A673 (cell line): ENCODE measurements at regions not wholly inside any gene's neighbourhood (a gene's known extent, or its start where the extent isn't known, plus 50 kb on each side); places are given as distances from the start of the nearest gene placed in this dataset.

Experiments
- BruUV-seq: library from RNA; stranded (reverse); fragments of 400-500 nt; replicated peaks from 2 replicates; lab custom pipeline; 2021; lab: Mats Ljungman, UMichigan
- CTCF ChIA-PET: fragments of 300-600 bp; sonication (Branson Sonifier 250); formaldehyde crosslinking; loops from one replicate; lab custom pipeline; 2022; ENCODE audit warnings: antibody characterized with exemption; lab: Charles Lee
- POLR2A ChIA-PET: fragments of 300-600 bp; sonication (Branson Sonifier 250); formaldehyde crosslinking; loops from one replicate; lab custom pipeline; 2022; ENCODE audit warnings: antibody characterized with exemption; ENCODE audit not compliant: low non-redundant PET; lab: Charles Lee
- DNase-seq: peaks from one replicate; pipeline ENCODE4 v3.0.0-alpha.2; 2015; ENCODE audit warnings: low spot score
- H3K27ac ChIP-seq: fragments of 200-600 bp; sonication (generic); 2 replicates; pipeline ENCODE4 v1.5.1; 2016; ENCODE audit warnings: mixed run types, low read depth, mild to moderate bottlenecking, mixed read lengths, antibody characterized with exemption, low read length; ENCODE audit not compliant: poor library complexity, severe bottlenecking
- H3K27me3 ChIP-seq: fragments of 200-600 bp; sonication (generic); replicated peaks from 2 replicates; pipeline ENCODE4 v1.6.1; 2017; ENCODE audit warnings: mixed run types, low read depth, mild to moderate bottlenecking, mixed read lengths, antibody characterized with exemption, low read length; ENCODE audit not compliant: insufficient read depth, poor library complexity
- H3K36me3 ChIP-seq: fragments of 200-600 bp; sonication (generic); 2 replicates; pipeline ENCODE4 v1.6.1; 2016; ENCODE audit warnings: mixed run types, mild to moderate bottlenecking, mixed read lengths, antibody characterized with exemption, low read length; ENCODE audit not compliant: insufficient read depth, poor library complexity, severe bottlenecking
- H3K4me1 ChIP-seq: fragments of 200-600 bp; sonication (generic); 2 replicates; pipeline ENCODE4 v1.6.1; 2017; ENCODE audit warnings: mixed run types, mild to moderate bottlenecking, mixed read lengths, antibody characterized with exemption, low read length; ENCODE audit not compliant: insufficient read depth, poor library complexity, severe bottlenecking
- H3K4me3 ChIP-seq: fragments of 200-600 bp; sonication (generic); 2 replicates; pipeline ENCODE4 v1.5.1; 2016; ENCODE audit warnings: low read depth, mixed run types, mild to moderate bottlenecking, mixed read lengths, low read length; ENCODE audit not compliant: poor library complexity, severe bottlenecking
- H3K9me3 ChIP-seq: fragments of 200-600 bp; sonication (generic); 2 replicates; pipeline ENCODE4 v1.6.1; 2016; ENCODE audit warnings: mixed run types, low read depth, mild to moderate bottlenecking, mixed read lengths, antibody characterized with exemption, low read length; ENCODE audit not compliant: poor library complexity, severe bottlenecking
- CTCF ChIP-seq: fragments of 300-800, 200-600 bp; sonication (generic); conservative IDR thresholded peaks from 2 replicates; pipeline ENCODE4 v1.5.1; 2017; ENCODE audit warnings: low read depth, mild to moderate bottlenecking, antibody characterized with exemption, low read length, moderate library complexity, mixed read lengths
- EZH2 ChIP-seq: fragments of 200-600 bp; sonication (generic); IDR thresholded peaks from 2 replicates; pipeline ENCODE4 v1.6.1; 2017; ENCODE audit warnings: borderline replicate concordance, low read depth, mild to moderate bottlenecking, mixed read lengths, antibody characterized with exemption, low read length; ENCODE audit not compliant: poor library complexity, severe bottlenecking
- intact Hi-C: fragments of 100-400 bp; cut with micrococcal nuclease; formaldehyde crosslinking; loops from one replicate; pipeline ENCODE4 v1.10.0; 2022; ENCODE audit not compliant: unreplicated experiment

GRCh38 chr2:149884871-149885270, 297.3 kb upstream of the MMADHC start:
- H3K9me3 ChIP-seq = no peaks in the 10 kb centered on the region
- no peak overlapping the region for H3K4me3 ChIP-seq
- no peaks in the 10 kb centered on the region for H3K27me3 ChIP-seq
- POLR2A ChIA-PET = no interaction called here
- H3K27ac ChIP-seq = no peak overlapping the region
- intact Hi-C loops = no loop called here
- no peak for DNase-seq
- CTCF ChIA-PET = no interaction called here
- H3K4me1 ChIP-seq = no peaks in the 10 kb centered on the region
- BruUV-seq = no TSS peak
- no peaks in the 10 kb centered on the region for H3K36me3 ChIP-seq
- TF ChIP-seq EZH2 (no peak), CTCF (no peak)

GRCh38 chr2:149877913-149878312, 290.3 kb upstream of the MMADHC start:
- no peak overlapping the region for H3K27ac ChIP-seq
- TF ChIP-seq CTCF (no peak), EZH2 (no peak)
- H3K9me3 ChIP-seq = no peaks in the 10 kb centered on the region
- no peaks in the 10 kb centered on the region for H3K4me1 ChIP-seq
- no peak overlapping the region for H3K4me3 ChIP-seq
- intact Hi-C loops = no loop called here
- no peaks in the 10 kb centered on the region for H3K36me3 ChIP-seq
- no peaks in the 10 kb centered on the region for H3K27me3 ChIP-seq
- CTCF ChIA-PET = no interaction called here
- DNase-seq = no peak
- no TSS peak for BruUV-seq
- POLR2A ChIA-PET = no interaction called here

GRCh38 chr2:149877074-149877473, 289.5 kb upstream of the MMADHC start:
- no peak overlapping the region for H3K27ac ChIP-seq
- H3K4me1 ChIP-seq = no peaks in the 10 kb centered on the region
- H3K27me3 ChIP-seq = no peaks in the 10 kb centered on the region
- ChIA-PET POLR2A (no interaction called here), CTCF (no interaction called here)
- no peaks in the 10 kb centered on the region for H3K9me3 ChIP-seq
- no peak overlapping the region for H3K4me3 ChIP-seq
- no peak for DNase-seq
- BruUV-seq = no TSS peak
- H3K36me3 ChIP-seq = no peaks in the 10 kb centered on the region
- no peak for TF ChIP-seq CTCF
- TF ChIP-seq EZH2 = no peak
- intact Hi-C loops = no loop called here
